H9 (cell line): ENCODE measurements at regions not wholly inside any gene's neighbourhood (a gene's known extent, or its start where the extent isn't known, plus 50 kb on each side); places are given as distances from the start of the nearest gene placed in this dataset.

Experiments
- DNase-seq: peaks from one replicate; pipeline ENCODE4 v3.0.0-alpha.2; 2017
- H2AFZ ChIP-seq: one replicate; pipeline ENCODE4 v1.6.1; 2013; ENCODE audit warnings: mild to moderate bottlenecking, low read length, control low read depth, moderate library complexity
- H2AK5ac ChIP-seq: 2 replicates; pipeline ENCODE4 v1.6.1; 2013; ENCODE audit warnings: low read length, control low read depth, mixed read lengths; ENCODE audit not compliant: insufficient read length
- H2BK120ac ChIP-seq: one replicate; pipeline ENCODE4 v1.6.1; 2013; ENCODE audit warnings: low read depth, mild to moderate bottlenecking, low read length, control low read depth, inconsistent platforms; ENCODE audit not compliant: poor library complexity, severe bottlenecking
- H2BK12ac ChIP-seq: 2 replicates; pipeline ENCODE4 v1.6.1; 2013; ENCODE audit warnings: low read length, control low read depth, mixed read lengths, low read depth; ENCODE audit not compliant: insufficient read length
- H2BK15ac ChIP-seq: 2 replicates; pipeline ENCODE4 v1.6.1; 2013; ENCODE audit warnings: low read depth, low read length, control low read depth
- H2BK20ac ChIP-seq: one replicate; pipeline ENCODE4 v1.6.1; 2013; ENCODE audit warnings: low read depth, mild to moderate bottlenecking, low read length, control low read depth, inconsistent platforms; ENCODE audit not compliant: poor library complexity, severe bottlenecking
- H2BK5ac ChIP-seq: 2 replicates; pipeline ENCODE4 v1.6.1; 2013; ENCODE audit warnings: low read length, control low read depth, mixed read lengths; ENCODE audit not compliant: insufficient read length
- H3K14ac ChIP-seq: 2 replicates; pipeline ENCODE4 v1.6.1; 2013; ENCODE audit warnings: low read length, control low read depth; ENCODE audit not compliant: insufficient read depth
- H3K18ac ChIP-seq: 2 replicates; pipeline ENCODE4 v1.6.1; 2013; ENCODE audit warnings: low read depth, mild to moderate bottlenecking, mixed read lengths, low read length, control low read depth; ENCODE audit not compliant: insufficient read length
- H3K23ac ChIP-seq: 2 replicates; pipeline ENCODE4 v1.6.1; 2013; ENCODE audit warnings: low read length, control low read depth, mixed read lengths, low read depth; ENCODE audit not compliant: insufficient read length
- H3K23me2 ChIP-seq: 2 replicates; pipeline ENCODE4 v1.6.1; 2013; ENCODE audit warnings: low read depth, mild to moderate bottlenecking, mixed read lengths, low read length, control low read depth; ENCODE audit not compliant: insufficient read length, poor library complexity, severe bottlenecking
- H3K27ac ChIP-seq: 2 replicates; pipeline ENCODE4 v1.5.1; 2013; ENCODE audit warnings: low read length, control low read depth, mixed read lengths, low read depth; ENCODE audit not compliant: insufficient read length
- H3K27me3 ChIP-seq: 2 replicates; pipeline ENCODE4 v1.6.1; 2013; ENCODE audit warnings: low read length, control low read depth, inconsistent platforms; ENCODE audit not compliant: insufficient read depth
- H3K4ac ChIP-seq: 2 replicates; pipeline ENCODE4 v1.6.1; 2013; ENCODE audit warnings: low read depth, mild to moderate bottlenecking, control low read depth, inconsistent platforms, low read length, moderate library complexity
- H3K4me1 ChIP-seq: 2 replicates; pipeline ENCODE4 v1.6.1; 2013; ENCODE audit warnings: low read length, control low read depth, inconsistent platforms; ENCODE audit not compliant: insufficient read depth
- H3K4me2 ChIP-seq: 2 replicates; pipeline ENCODE4 v1.6.1; 2013; ENCODE audit warnings: low read length, control low read depth, mixed read lengths; ENCODE audit not compliant: insufficient read length, insufficient read depth
- H3K56ac ChIP-seq: 2 replicates; pipeline ENCODE4 v1.6.1; 2013; ENCODE audit warnings: low read depth, mild to moderate bottlenecking, mixed read lengths, low read length, control low read depth; ENCODE audit not compliant: insufficient read length
- H3K79me1 ChIP-seq: 2 replicates; pipeline ENCODE4 v1.6.1; 2013; ENCODE audit warnings: low read depth, mild to moderate bottlenecking, moderate library complexity, low read length, control low read depth, inconsistent platforms; ENCODE audit not compliant: insufficient read depth, poor library complexity, severe bottlenecking
- H3K79me2 ChIP-seq: 2 replicates; pipeline ENCODE4 v1.6.1; 2013; ENCODE audit warnings: low read length, control low read depth, inconsistent platforms; ENCODE audit not compliant: insufficient read depth
- H3K9ac ChIP-seq: 2 replicates; pipeline ENCODE4 v1.6.1; 2013; ENCODE audit warnings: low read length, control low read depth, mixed read lengths; ENCODE audit not compliant: insufficient read length; ENCODE audit errors: extremely low read depth
- H3K9me3 ChIP-seq: one replicate; pipeline ENCODE4 v1.6.1; 2013; ENCODE audit warnings: low read depth, low read length, inconsistent platforms; ENCODE audit not compliant: control insufficient read depth
- H3T11ph ChIP-seq: one replicate; pipeline ENCODE4 v1.6.1; 2013; ENCODE audit warnings: mild to moderate bottlenecking, low read length, control low read depth, inconsistent platforms
- H4K20me1 ChIP-seq: one replicate; pipeline ENCODE4 v1.6.1; 2013; ENCODE audit not compliant: control insufficient read depth, insufficient read length, insufficient read depth
- H4K5ac ChIP-seq: 2 replicates; pipeline ENCODE4 v1.6.1; 2013; ENCODE audit warnings: low read depth, mild to moderate bottlenecking, mixed read lengths, low read length, control low read depth; ENCODE audit not compliant: insufficient read length
- H4K8ac ChIP-seq: replicated peaks from 2 replicates; pipeline ENCODE4 v1.6.1; 2013; ENCODE audit warnings: low read length, control low read depth, mixed read lengths, low read depth; ENCODE audit not compliant: insufficient read length
- H4K91ac ChIP-seq: 2 replicates; pipeline ENCODE4 v1.6.1; 2013; ENCODE audit warnings: low read depth, mild to moderate bottlenecking, moderate library complexity, mixed read lengths, low read length, control low read depth; ENCODE audit not compliant: insufficient read length
- H3K27ac Mint-ChIP-seq, 3 experiments: 2 replicates in 2 of 3; 3 replicates in 1 of 3; pipeline ENCODE4 v1.8.0; 2020 to 2021; ENCODE audit warnings: mixed read lengths in 3 of 3, mild to moderate bottlenecking in 1 of 3, moderate library complexity in 1 of 3
- H3K27me3 Mint-ChIP-seq: 2 replicates; pipeline ENCODE4 v1.8.0; 2021; ENCODE audit warnings: low read depth, mild to moderate bottlenecking, moderate library complexity, mixed read lengths
- H3K36me3 Mint-ChIP-seq, 3 experiments: 2 replicates in 2 of 3; 3 replicates in 1 of 3; pipeline ENCODE4 v1.8.0; 2020 to 2021; ENCODE audit warnings: low read depth in 3 of 3, mixed read lengths in 3 of 3; ENCODE audit not compliant: insufficient read depth in 1 of 3
- H3K4me1 Mint-ChIP-seq, 2 experiments: 2 replicates each; pipeline ENCODE4 v1.8.0; 2020; ENCODE audit warnings: mixed read lengths in 2 of 2
- H3K4me3 Mint-ChIP-seq, 2 experiments: 2 replicates in 1 of 2; 3 replicates in 1 of 2; pipeline ENCODE4 v1.8.0; 2020 to 2021; ENCODE audit warnings: mild to moderate bottlenecking in 2 of 2, mixed read lengths in 2 of 2, moderate library complexity in 1 of 2
- H3K9me3 Mint-ChIP-seq, 2 experiments: 2 replicates in 1 of 2; 3 replicates in 1 of 2; pipeline ENCODE4 v1.8.0; 2020; ENCODE audit warnings: mild to moderate bottlenecking in 2 of 2, mixed read lengths in 2 of 2, moderate library complexity in 1 of 2
- CTCF ChIP-seq: fragments of 200-600 bp; sonication (generic); conservative IDR thresholded peaks from 3 replicates; pipeline ENCODE4 v1.8.0; 2021; ENCODE audit warnings: antibody characterized with exemption, mild to moderate bottlenecking
- WGBS: extraction: QIAGEN DNeasy Blood & Tissue Kit; methylation state at CpG from one replicate; pipeline ENCODE4 v1.1.7; 2013; ENCODE audit warnings: missing lambda C conversion rate, low lambda C conversion rate, mixed read lengths; ENCODE audit not compliant: insufficient read length; ENCODE audit errors: extremely low coverage; 5-methylcytosine and 5-hydroxymethylcytosine counted together

GRCh38 chr15:93417631-93418030 lies 328.6 kb upstream of the RGMA start:
- Mint-ChIP-seq H3K9me3 (no peaks in the 10 kb centered on the region; a peak in 1 of 5 replicates), H3K27ac (no peak overlapping the region), H3K27me3 (peaks cover 12% of the 10 kb centered on the region), H3K4me1 (peaks cover 7 to 13% of the 10 kb centered on the region in 2 experiments; a peak in 3 of 4 replicates), H3K36me3 (no peaks in the 10 kb centered on the region), H3K4me3 (no peak overlapping the region)
- Histone ChIP-seq H3K4me1 (no peaks in the 10 kb centered on the region), H2BK15ac (no peak overlapping the region), H3K27ac (no peak overlapping the region), H2BK5ac (no peak overlapping the region), H3K23ac (no peak overlapping the region), H3K14ac (no peak overlapping the region), H3K9ac (no peak overlapping the region), H4K20me1 (no peaks in the 10 kb centered on the region), H4K8ac (no peak overlapping the region), H3K4me2 (no peak overlapping the region), H2BK20ac (no peak overlapping the region), H3K23me2 (no peaks in the 10 kb centered on the region), H2AFZ (no peak overlapping the region), H4K91ac (no peak overlapping the region), H2BK12ac (no peak overlapping the region), H3K56ac (no peak overlapping the region), H3K9me3 (no peaks in the 10 kb centered on the region), H2AK5ac (no peak overlapping the region), H4K5ac (no peak overlapping the region), H3K79me1 (no peaks in the 10 kb centered on the region), H3T11ph (no peak overlapping the region), H3K79me2 (no peaks in the 10 kb centered on the region), H3K4ac (no peak overlapping the region), H3K27me3 (no peaks in the 10 kb centered on the region), H3K18ac (no peak overlapping the region), H2BK120ac (no peak overlapping the region)
- no peak for TF ChIP-seq CTCF
- no CpG with 5 or more reads among the region's 6 CpGs for WGBS
- no peak for DNase-seq
